Epithelial cell of esophagus (primary cell): ENCODE measurements at regions not wholly inside any gene's neighbourhood (a gene's known extent, or its start where the extent isn't known, plus 50 kb on each side); places are given as distances from the start of the nearest gene placed in this dataset.

ENCODE experiments used
- DNase-seq: peaks from one replicate; pipeline ENCODE4 v3.0.0; 2010; ENCODE audit warnings: low read depth
- H3K4me3 ChIP-seq: 2 replicates; pipeline ENCODE4 v1.5.1; 2011; ENCODE audit warnings: mild to moderate bottlenecking, low read length, control low read depth
- CTCF ChIP-seq: IDR thresholded peaks from 2 replicates; pipeline ENCODE4 v1.5.1; 2011; ENCODE audit warnings: low read depth, mild to moderate bottlenecking, low read length, control low read depth, inconsistent platforms; ENCODE audit not compliant: insufficient read depth; ENCODE audit errors: missing control alignments

- DNase-seq: no peak
Measured at GRCh38 chr21:41600556-41600955, 92.6 kb upstream of the TMPRSS2 start.

GRCh38 chr21:41600116-41600515, 92.2 kb upstream of the TMPRSS2 start:
- DNase-seq: no peak
- no peak for TF ChIP-seq CTCF
- H3K4me3 ChIP-seq: no peak overlapping the region

More at GRCh38 chr21:41600556-41600955, 92.6 kb upstream of the TMPRSS2 start:
- no peak for TF ChIP-seq CTCF
- no peak overlapping the region for H3K4me3 ChIP-seq

- DNase-seq: no peak
- TF ChIP-seq CTCF: no peak
- H3K4me3 ChIP-seq: no peak overlapping the region
Measured at GRCh38 chr21:41598561-41599431, 90.8 kb upstream of the TMPRSS2 start.

- no peak for DNase-seq
- H3K4me3 ChIP-seq: no peak overlapping the region
- TF ChIP-seq CTCF: no peak
Measured at GRCh38 chr21:41597811-41598231, 89.9 kb upstream of the TMPRSS2 start.

DNA sequence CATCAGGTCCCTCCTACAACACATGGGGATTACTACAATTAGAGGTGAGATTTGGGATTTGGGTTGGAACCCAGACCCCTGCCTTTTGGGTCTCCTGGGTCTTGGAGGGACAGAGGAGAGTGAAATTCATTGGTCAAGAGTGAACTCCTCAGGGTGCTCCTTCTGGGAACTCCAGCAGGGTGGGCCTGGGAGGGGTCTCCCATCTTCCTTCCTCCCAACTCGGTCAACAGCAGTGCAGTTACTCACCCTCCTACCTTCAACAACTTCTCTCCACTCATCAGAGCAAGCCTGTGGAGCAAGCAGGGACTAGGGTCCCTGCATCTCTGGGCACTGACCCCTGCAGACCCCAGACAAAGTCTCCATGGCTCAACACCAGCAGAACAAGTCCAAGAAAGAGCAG, 89.3 kb upstream of the TMPRSS2 start:
- TF ChIP-seq CTCF: no peak
- no peak for DNase-seq
- H3K4me3 ChIP-seq: no peak overlapping the region

DNA sequence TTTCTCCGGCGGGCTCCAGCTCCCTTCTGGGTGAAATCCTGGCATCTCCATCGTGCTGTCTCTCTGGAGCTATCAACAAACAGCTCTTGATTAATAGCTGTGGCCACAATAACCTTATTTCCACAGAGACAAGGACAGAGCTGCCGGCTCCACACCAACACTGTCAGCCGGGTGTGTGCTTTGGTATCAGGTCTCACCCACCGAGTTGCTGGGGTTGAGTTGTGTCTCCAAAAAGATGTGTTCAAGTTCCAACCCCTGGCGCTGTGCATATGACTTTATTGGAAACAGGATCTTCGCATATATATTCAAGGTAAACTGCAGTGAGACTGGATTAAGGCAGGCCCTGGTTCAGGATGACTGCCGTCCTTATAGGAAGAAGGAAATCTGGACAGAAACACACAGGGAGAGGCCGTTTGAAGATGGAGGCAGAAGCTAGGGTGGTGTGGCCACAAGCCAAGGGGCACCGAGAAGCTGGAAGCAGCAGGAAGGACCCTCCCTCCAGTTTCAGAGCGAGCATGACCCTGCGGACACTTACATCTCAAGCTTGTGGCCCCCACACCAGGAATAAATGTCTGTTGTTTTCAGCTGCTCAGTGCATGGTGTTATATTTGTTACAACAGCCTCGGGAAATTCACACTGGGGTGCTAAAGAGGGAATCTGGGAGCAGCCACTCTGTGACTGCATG, 88.4 kb upstream of the TMPRSS2 start:
- no peak for DNase-seq
- H3K4me3 ChIP-seq: no peak overlapping the region
- no peak for TF ChIP-seq CTCF
